ENCODE measurements at regions not wholly inside any gene's neighbourhood (a gene's known extent, or its start where the extent isn't known, plus 50 kb on each side); places are given as distances from the start of the nearest gene placed in this dataset.

- H3K27ac ChIP-seq (replicated peaks), result no peak overlapping the region
- DNase-seq (ENCODE audit: low read depth in 1 of 2, low spot score in 1 of 2), result no peak
- no peak overlapping the region for H3K4me3 ChIP-seq (replicated peaks; ENCODE audit: insufficient read depth, low read length)
- H3K27me3 ChIP-seq (ENCODE audit: insufficient read depth, poor library complexity, severe bottlenecking), result no peaks in the 10 kb centered on the region
- TF ChIP-seq POLR2AphosphoS5 (IDR thresholded peaks at IDR 0.05; ENCODE audit: low read depth), result no peak
- no peak for TF ChIP-seq REST (IDR thresholded peaks at IDR 0.05; ENCODE audit: insufficient replicate concordance, low read depth)
Observed at GRCh38 chr16:66141885-66142284, 224.6 kb upstream of the CDH5 start.

GRCh38 chr16:66137853-66138252, 228.6 kb upstream of the CDH5 start:
- H3K27me3 ChIP-seq (ENCODE audit: insufficient read depth, poor library complexity, severe bottlenecking), result no peaks in the 10 kb centered on the region
- no peak overlapping the region for H3K27ac ChIP-seq (replicated peaks)
- H3K4me3 ChIP-seq (replicated peaks; ENCODE audit: insufficient read depth, low read length), result no peak overlapping the region
- DNase-seq (ENCODE audit: low read depth in 1 of 2, low spot score in 1 of 2), result no peak
- no peak for TF ChIP-seq SPI1 (IDR thresholded peaks at IDR 0.05; ENCODE audit: borderline replicate concordance, low read depth)
- no peak for TF ChIP-seq REST (IDR thresholded peaks at IDR 0.05; ENCODE audit: insufficient replicate concordance, low read depth)
- TF ChIP-seq POLR2AphosphoS5 (IDR thresholded peaks at IDR 0.05; ENCODE audit: low read depth), result no peak
- no peak for TF ChIP-seq CTCF (IDR thresholded peaks at IDR 0.05; ENCODE audit: insufficient read depth, low read length)

- H3K27ac ChIP-seq (replicated peaks), result no peak overlapping the region
- no peak for DNase-seq (ENCODE audit: low read depth in 1 of 2, low spot score in 1 of 2)
- H3K4me3 ChIP-seq (replicated peaks; ENCODE audit: insufficient read depth, low read length), result no peak overlapping the region
- peaks cover 4% of the 10 kb centered on the region for H3K27me3 ChIP-seq (ENCODE audit: insufficient read depth, poor library complexity, severe bottlenecking)
- TF ChIP-seq GABPA (IDR thresholded peaks at IDR 0.05; ENCODE audit: low read depth) (no peak), REST (IDR thresholded peaks at IDR 0.05; ENCODE audit: insufficient replicate concordance, low read depth) (no peak), CTCF (IDR thresholded peaks at IDR 0.05; ENCODE audit: insufficient read depth, low read length) (no peak), POLR2AphosphoS5 (IDR thresholded peaks at IDR 0.05; ENCODE audit: low read depth) (no peak), SPI1 (IDR thresholded peaks at IDR 0.05; ENCODE audit: borderline replicate concordance, low read depth) (no peak)
Observed at GRCh38 chr16:66136841-66137240, 229.7 kb upstream of the CDH5 start.

- Histone ChIP-seq H3K4me3 (replicated peaks; ENCODE audit: insufficient read depth, low read length) (no peak overlapping the region), H3K27ac (replicated peaks) (no peak overlapping the region)
- TF ChIP-seq GABPA (IDR thresholded peaks at IDR 0.05; ENCODE audit: low read depth), result no peak
- TF ChIP-seq REST (IDR thresholded peaks at IDR 0.05; ENCODE audit: insufficient replicate concordance, low read depth), result no peak
- no peak for TF ChIP-seq POLR2AphosphoS5 (IDR thresholded peaks at IDR 0.05; ENCODE audit: low read depth)
- TF ChIP-seq CTCF (IDR thresholded peaks at IDR 0.05; ENCODE audit: insufficient read depth, low read length), result no peak
- TF ChIP-seq SPI1 (IDR thresholded peaks at IDR 0.05; ENCODE audit: borderline replicate concordance, low read depth), result no peak
Observed at GRCh38 chr16:66135838-66136237, 230.7 kb upstream of the CDH5 start.

More at GRCh38 chr16:66135838-66136237, 230.7 kb upstream of the CDH5 start:
- H3K27me3 ChIP-seq (ENCODE audit: insufficient read depth, poor library complexity, severe bottlenecking), result peaks cover 11% of the 10 kb centered on the region
- DNase-seq (ENCODE audit: low read depth in 1 of 2, low spot score in 1 of 2), result no peak
